ENCODE measurements at regions not wholly inside any gene's neighbourhood (a gene's known extent, or its start where the extent isn't known, plus 50 kb on each side); places are given as distances from the start of the nearest gene placed in this dataset.

GRCh38 chr12:45536284-45536683 is 193.2 kb upstream of the ARID2 start:
- Mint-ChIP-seq H3K4me1 (ENCODE audit: low read depth) (no peaks in the 10 kb centered on the region), H3K4me3 (no peak overlapping the region), H3K27me3 (ENCODE audit: low read depth) (peaks cover 12% of the 10 kb centered on the region), H3K27ac (no peak overlapping the region), H3K9me3 (no peaks in the 10 kb centered on the region), H3K36me3 (ENCODE audit: low read depth) (peaks cover 3% of the 10 kb centered on the region)

- H3K36me3 Mint-ChIP-seq (ENCODE audit: low read depth), result no peaks in the 10 kb centered on the region
- H3K9me3 Mint-ChIP-seq, result no peaks in the 10 kb centered on the region
- peaks cover 4% of the 10 kb centered on the region for H3K4me1 Mint-ChIP-seq (ENCODE audit: low read depth)
- no peak overlapping the region for H3K4me3 Mint-ChIP-seq
- peaks cover 15% of the 10 kb centered on the region for H3K27me3 Mint-ChIP-seq (ENCODE audit: low read depth)
- H3K27ac Mint-ChIP-seq, result no peak overlapping the region
Observed at GRCh38 chr12:45540661-45541341, 188.7 kb upstream of the ARID2 start.

DNA sequence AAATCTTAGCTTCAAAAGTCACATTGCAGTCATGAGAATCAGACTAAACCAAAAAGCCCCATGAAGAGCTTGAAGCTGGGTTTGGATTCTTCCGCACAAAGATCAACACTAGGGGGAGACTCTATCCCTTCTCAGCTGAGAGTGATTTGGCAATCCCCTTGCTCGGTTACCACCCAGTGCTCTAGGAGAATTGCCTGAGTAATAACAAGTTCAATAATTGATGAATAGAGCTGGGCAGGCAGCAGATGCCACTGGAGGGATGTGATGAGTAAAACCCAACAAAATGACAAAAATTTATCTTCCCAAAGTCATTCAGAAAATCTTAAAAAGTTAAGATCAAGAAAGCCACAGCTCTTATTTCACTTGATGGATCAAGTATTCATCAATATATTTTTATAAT is 185.6 kb upstream of the ARID2 start:
- H3K4me3 Mint-ChIP-seq, result no peak overlapping the region
- no peaks in the 10 kb centered on the region for H3K9me3 Mint-ChIP-seq
- no peak overlapping the region for H3K27ac Mint-ChIP-seq
- no peaks in the 10 kb centered on the region for H3K36me3 Mint-ChIP-seq (ENCODE audit: low read depth)
- peaks cover 4% of the 10 kb centered on the region for H3K4me1 Mint-ChIP-seq (ENCODE audit: low read depth)
- H3K27me3 Mint-ChIP-seq (ENCODE audit: low read depth), result peaks cover 11% of the 10 kb centered on the region

DNA sequence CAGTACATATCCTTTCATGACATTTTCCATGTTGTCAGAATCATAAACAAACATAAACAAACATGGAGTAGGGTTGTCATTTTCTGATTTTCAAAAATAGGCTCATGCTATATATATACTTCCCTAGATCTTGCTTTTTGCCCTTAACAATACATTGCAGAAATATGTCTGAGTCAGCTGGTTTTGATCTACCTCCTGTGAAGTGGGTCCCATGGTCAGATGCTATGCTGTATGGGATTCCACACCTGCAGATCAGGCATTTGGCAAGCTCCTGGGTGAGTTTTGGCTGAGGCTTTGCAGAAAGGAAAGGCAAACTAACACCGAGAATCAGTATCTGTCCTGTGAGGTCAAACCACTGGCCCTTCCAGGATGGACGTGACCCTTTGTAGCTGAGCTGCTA is 183.0 kb upstream of the ARID2 start:
- no peak overlapping the region for H3K27ac Mint-ChIP-seq
- no peaks in the 10 kb centered on the region for H3K36me3 Mint-ChIP-seq (ENCODE audit: low read depth)
- peaks cover 4% of the 10 kb centered on the region for H3K4me1 Mint-ChIP-seq (ENCODE audit: low read depth)
- H3K9me3 Mint-ChIP-seq, result no peaks in the 10 kb centered on the region
- peaks cover 18% of the 10 kb centered on the region for H3K27me3 Mint-ChIP-seq (ENCODE audit: low read depth)
- H3K4me3 Mint-ChIP-seq, result no peak overlapping the region

GRCh38 chr12:45547132-45547531 is 182.4 kb upstream of the ARID2 start:
- Mint-ChIP-seq H3K27me3 (ENCODE audit: low read depth) (peaks cover 15% of the 10 kb centered on the region), H3K27ac (no peak overlapping the region), H3K36me3 (ENCODE audit: low read depth) (no peaks in the 10 kb centered on the region), H3K4me1 (ENCODE audit: low read depth) (peaks cover 4% of the 10 kb centered on the region), H3K4me3 (no peak overlapping the region), H3K9me3 (no peaks in the 10 kb centered on the region)

- peaks cover 11% of the 10 kb centered on the region for H3K27me3 Mint-ChIP-seq (ENCODE audit: low read depth)
- H3K4me1 Mint-ChIP-seq (ENCODE audit: low read depth), result peaks cover 4% of the 10 kb centered on the region
- no peaks in the 10 kb centered on the region for H3K9me3 Mint-ChIP-seq
- H3K4me3 Mint-ChIP-seq, result no peak overlapping the region
- H3K36me3 Mint-ChIP-seq (ENCODE audit: low read depth), result no peaks in the 10 kb centered on the region
- H3K27ac Mint-ChIP-seq, result no peak overlapping the region
Observed at GRCh38 chr12:45547822-45548221, 181.7 kb upstream of the ARID2 start.

- H3K9me3 Mint-ChIP-seq, result no peaks in the 10 kb centered on the region
- peaks cover 4% of the 10 kb centered on the region for H3K4me1 Mint-ChIP-seq (ENCODE audit: low read depth)
- H3K36me3 Mint-ChIP-seq (ENCODE audit: low read depth), result no peaks in the 10 kb centered on the region
- H3K27me3 Mint-ChIP-seq (ENCODE audit: low read depth), result peaks cover 7% of the 10 kb centered on the region
- no peak overlapping the region for H3K4me3 Mint-ChIP-seq
- H3K27ac Mint-ChIP-seq, result no peak overlapping the region
Observed at GRCh38 chr12:45548426-45548825, 181.1 kb upstream of the ARID2 start.

- Mint-ChIP-seq H3K27ac (no peak overlapping the region), H3K9me3 (no peaks in the 10 kb centered on the region), H3K4me1 (ENCODE audit: low read depth) (no peaks in the 10 kb centered on the region), H3K4me3 (no peak overlapping the region), H3K36me3 (ENCODE audit: low read depth) (no peaks in the 10 kb centered on the region), H3K27me3 (ENCODE audit: low read depth) (peaks cover 7% of the 10 kb centered on the region)
Observed at GRCh38 chr12:45549337-45549902, 180.1 kb upstream of the ARID2 start.

GRCh38 chr12:45553204-45553603 is 176.3 kb upstream of the ARID2 start:
- peaks cover 7% of the 10 kb centered on the region for H3K27me3 Mint-ChIP-seq (ENCODE audit: low read depth)
- H3K36me3 Mint-ChIP-seq (ENCODE audit: low read depth), result no peaks in the 10 kb centered on the region
- H3K4me1 Mint-ChIP-seq (ENCODE audit: low read depth), result no peaks in the 10 kb centered on the region
- no peaks in the 10 kb centered on the region for H3K9me3 Mint-ChIP-seq
- no peak overlapping the region for H3K4me3 Mint-ChIP-seq
- no peak overlapping the region for H3K27ac Mint-ChIP-seq

- H3K9me3 Mint-ChIP-seq, result no peaks in the 10 kb centered on the region
- H3K4me1 Mint-ChIP-seq (ENCODE audit: low read depth), result no peaks in the 10 kb centered on the region
- H3K27me3 Mint-ChIP-seq (ENCODE audit: low read depth), result peaks cover 4% of the 10 kb centered on the region
- H3K4me3 Mint-ChIP-seq, result no peak overlapping the region
- H3K27ac Mint-ChIP-seq, result no peak overlapping the region
- H3K36me3 Mint-ChIP-seq (ENCODE audit: low read depth), result no peaks in the 10 kb centered on the region
Observed at GRCh38 chr12:45557016-45557415, 172.5 kb upstream of the ARID2 start.

DNA sequence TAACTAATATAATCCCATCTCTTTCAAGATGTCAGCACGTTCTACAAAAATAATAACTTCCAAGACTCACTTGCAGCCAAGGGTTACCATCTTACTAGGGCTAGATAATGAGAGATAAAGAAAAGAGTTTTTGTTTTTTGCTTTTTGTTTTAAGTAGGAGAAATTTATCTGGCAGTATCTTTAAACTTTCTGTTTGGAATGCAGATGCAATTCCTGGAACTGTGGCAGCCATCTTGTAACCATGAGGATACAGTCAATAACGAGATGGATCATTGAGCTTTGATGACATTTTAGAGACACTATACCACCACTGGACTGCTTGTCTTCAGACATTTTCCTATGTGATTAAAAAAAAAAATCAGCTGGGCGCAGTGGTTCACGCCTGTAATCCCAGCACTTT is 171.2 kb upstream of the ARID2 start:
- Mint-ChIP-seq H3K9me3 (no peaks in the 10 kb centered on the region), H3K36me3 (ENCODE audit: low read depth) (no peaks in the 10 kb centered on the region), H3K27ac (no peak overlapping the region), H3K4me1 (ENCODE audit: low read depth) (no peaks in the 10 kb centered on the region), H3K4me3 (no peak overlapping the region), H3K27me3 (ENCODE audit: low read depth) (peaks cover 10% of the 10 kb centered on the region)

- Mint-ChIP-seq H3K36me3 (ENCODE audit: low read depth) (no peaks in the 10 kb centered on the region), H3K27me3 (ENCODE audit: low read depth) (peaks cover 10% of the 10 kb centered on the region), H3K27ac (no peak overlapping the region), H3K9me3 (no peaks in the 10 kb centered on the region), H3K4me1 (ENCODE audit: low read depth) (no peaks in the 10 kb centered on the region), H3K4me3 (no peak overlapping the region)
Observed at GRCh38 chr12:45559537-45559936, 170.0 kb upstream of the ARID2 start.

DNA sequence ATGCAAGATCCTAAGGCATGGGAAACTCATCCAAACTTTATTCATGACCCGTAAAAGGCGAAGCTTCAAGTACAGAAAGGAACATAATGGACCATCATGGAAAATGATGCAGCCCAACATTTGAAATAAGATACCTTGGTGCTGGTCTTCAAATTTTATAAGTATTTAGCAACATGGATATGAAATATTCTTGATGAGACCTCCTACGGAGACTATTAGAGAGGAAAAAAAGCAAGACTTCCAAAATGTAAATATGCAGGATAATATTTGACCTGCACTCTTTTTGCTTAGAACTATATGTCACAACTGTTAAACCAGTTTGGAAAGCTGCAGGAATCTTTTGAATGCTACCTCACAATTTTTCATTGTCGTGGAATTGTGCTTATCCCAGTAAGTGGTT is 168.8 kb upstream of the ARID2 start:
- Mint-ChIP-seq H3K4me1 (ENCODE audit: low read depth) (no peaks in the 10 kb centered on the region), H3K4me3 (no peak overlapping the region), H3K36me3 (ENCODE audit: low read depth) (no peaks in the 10 kb centered on the region), H3K27me3 (ENCODE audit: low read depth) (peaks cover 10% of the 10 kb centered on the region), H3K27ac (no peak overlapping the region), H3K9me3 (no peaks in the 10 kb centered on the region)

- H3K36me3 Mint-ChIP-seq (ENCODE audit: low read depth), result no peaks in the 10 kb centered on the region
- peaks cover 15% of the 10 kb centered on the region for H3K27me3 Mint-ChIP-seq (ENCODE audit: low read depth)
- H3K27ac Mint-ChIP-seq, result no peak overlapping the region
- H3K9me3 Mint-ChIP-seq, result no peaks in the 10 kb centered on the region
- H3K4me3 Mint-ChIP-seq, result no peak overlapping the region
- H3K4me1 Mint-ChIP-seq (ENCODE audit: low read depth), result no peaks in the 10 kb centered on the region
Observed at GRCh38 chr12:45561488-45561887, 168.0 kb upstream of the ARID2 start.

- H3K27ac Mint-ChIP-seq, result no peak overlapping the region
- H3K36me3 Mint-ChIP-seq (ENCODE audit: low read depth), result no peaks in the 10 kb centered on the region
- H3K27me3 Mint-ChIP-seq (ENCODE audit: low read depth), result peaks cover 23% of the 10 kb centered on the region
- H3K9me3 Mint-ChIP-seq, result no peaks in the 10 kb centered on the region
- H3K4me1 Mint-ChIP-seq (ENCODE audit: low read depth), result no peaks in the 10 kb centered on the region
- no peak overlapping the region for H3K4me3 Mint-ChIP-seq
Observed at GRCh38 chr12:45565590-45565989, 163.9 kb upstream of the ARID2 start.

Data from T-helper 1 cell treated with Interleukin-12 subunit alpha and Interleukin-12 subunit beta and Interleukin-4 antibody, amounts not matched to agents 30 μg/mL and 1 μg/mL, for 36 hours (primary cell).